T-helper 2 cell treated with Interferon-gamma antibody and Interleukin-4, amounts not matched to agents 5 μg/mL and 100 μg/mL, for 36 hours (primary cell): ENCODE measurements at regions not wholly inside any gene's neighbourhood (a gene's known extent, or its start where the extent isn't known, plus 50 kb on each side); places are given as distances from the start of the nearest gene placed in this dataset.

Experiments used
- DNase-seq: peaks from one replicate; pipeline ENCODE4 v3.0.0; 2021; ENCODE audit warnings: low spot score
- H3K27ac Mint-ChIP-seq: one replicate; pipeline ENCODE4 v1.8.0; 2021; ENCODE audit warnings: mild to moderate bottlenecking, mixed read lengths
- H3K27me3 Mint-ChIP-seq: one replicate; pipeline ENCODE4 v1.8.0; 2021; ENCODE audit warnings: low read depth, mixed read lengths
- H3K36me3 Mint-ChIP-seq: one replicate; pipeline ENCODE4 v1.8.0; 2021; ENCODE audit warnings: low read depth, mixed read lengths
- H3K4me1 Mint-ChIP-seq: one replicate; pipeline ENCODE4 v1.8.0; 2021; ENCODE audit warnings: low read depth, mixed read lengths
- H3K4me3 Mint-ChIP-seq: one replicate; pipeline ENCODE4 v1.8.0; 2022; ENCODE audit warnings: mild to moderate bottlenecking, moderate library complexity, mixed read lengths
- H3K9me3 Mint-ChIP-seq: one replicate; pipeline ENCODE4 v1.8.0; 2021; ENCODE audit warnings: mixed read lengths

- H3K27me3 Mint-ChIP-seq = no peaks in the 10 kb centered on the region
- DNase-seq = no peak
- H3K27ac Mint-ChIP-seq = no peak overlapping the region
- H3K36me3 Mint-ChIP-seq = no peaks in the 10 kb centered on the region
- H3K4me1 Mint-ChIP-seq = peaks cover 4% of the 10 kb centered on the region
- no peak overlapping the region for H3K4me3 Mint-ChIP-seq
- peaks cover 9% of the 10 kb centered on the region for H3K9me3 Mint-ChIP-seq
Measured at GRCh38 chr2:8168022-8168717, 513.7 kb upstream of the ID2 start.

GRCh38 chr2:8168876-8169424 is 512.9 kb upstream of the ID2 start:
- no peak overlapping the region for H3K4me3 Mint-ChIP-seq
- H3K27ac Mint-ChIP-seq = no peak overlapping the region
- no peaks in the 10 kb centered on the region for H3K27me3 Mint-ChIP-seq
- H3K9me3 Mint-ChIP-seq = peaks cover 6% of the 10 kb centered on the region
- H3K36me3 Mint-ChIP-seq = no peaks in the 10 kb centered on the region
- peaks cover 4% of the 10 kb centered on the region for H3K4me1 Mint-ChIP-seq
- DNase-seq = no peak

GRCh38 chr2:8169443-8169842 is 512.4 kb upstream of the ID2 start:
- H3K4me3 Mint-ChIP-seq = no peak overlapping the region
- H3K4me1 Mint-ChIP-seq = peaks cover 4% of the 10 kb centered on the region
- no peak overlapping the region for H3K27ac Mint-ChIP-seq
- no peaks in the 10 kb centered on the region for H3K36me3 Mint-ChIP-seq
- no peaks in the 10 kb centered on the region for H3K27me3 Mint-ChIP-seq
- DNase-seq = no peak
- H3K9me3 Mint-ChIP-seq = peaks cover under 1% of the 10 kb centered on the region

GRCh38 chr2:8170552-8171327 is 511.1 kb upstream of the ID2 start:
- Mint-ChIP-seq H3K4me3 (no peak overlapping the region), H3K36me3 (no peaks in the 10 kb centered on the region), H3K9me3 (no peaks in the 10 kb centered on the region), H3K27me3 (no peaks in the 10 kb centered on the region), H3K27ac (no peak overlapping the region), H3K4me1 (peaks cover 4% of the 10 kb centered on the region)
- no peak for DNase-seq

GRCh38 chr2:8171608-8172007 is 510.2 kb upstream of the ID2 start:
- no peaks in the 10 kb centered on the region for H3K9me3 Mint-ChIP-seq

GRCh38 chr2:8172661-8173060 is 509.2 kb upstream of the ID2 start:
- no peaks in the 10 kb centered on the region for H3K36me3 Mint-ChIP-seq
- H3K4me3 Mint-ChIP-seq = no peak overlapping the region
- H3K27ac Mint-ChIP-seq = no peak overlapping the region
- no peaks in the 10 kb centered on the region for H3K27me3 Mint-ChIP-seq
- no peak for DNase-seq
- peaks cover 4% of the 10 kb centered on the region for H3K4me1 Mint-ChIP-seq
- H3K9me3 Mint-ChIP-seq = no peaks in the 10 kb centered on the region

More at GRCh38 chr2:8171608-8172007, 510.2 kb upstream of the ID2 start:
- Mint-ChIP-seq H3K27ac (no peak overlapping the region), H3K27me3 (no peaks in the 10 kb centered on the region), H3K36me3 (no peaks in the 10 kb centered on the region), H3K4me3 (no peak overlapping the region), H3K4me1 (peaks cover 4% of the 10 kb centered on the region)
- no peak for DNase-seq

GRCh38 chr2:8174641-8175257 is 507.1 kb upstream of the ID2 start:
- Mint-ChIP-seq H3K4me1 (no peaks in the 10 kb centered on the region), H3K27ac (no peak overlapping the region)

GRCh38 chr2:8176887-8177286 is 505.0 kb upstream of the ID2 start:
- H3K27ac Mint-ChIP-seq = no peak overlapping the region
- H3K9me3 Mint-ChIP-seq = no peaks in the 10 kb centered on the region
- DNase-seq = no peak
- no peaks in the 10 kb centered on the region for H3K4me1 Mint-ChIP-seq
- peaks cover 3% of the 10 kb centered on the region for H3K36me3 Mint-ChIP-seq
- peaks cover 4% of the 10 kb centered on the region for H3K27me3 Mint-ChIP-seq
- H3K4me3 Mint-ChIP-seq = no peak overlapping the region

More at GRCh38 chr2:8174641-8175257, 507.1 kb upstream of the ID2 start:
- H3K9me3 Mint-ChIP-seq = no peaks in the 10 kb centered on the region
- H3K36me3 Mint-ChIP-seq = peaks cover 3% of the 10 kb centered on the region
- H3K27me3 Mint-ChIP-seq = peaks cover 4% of the 10 kb centered on the region
- no peak for DNase-seq
- no peak overlapping the region for H3K4me3 Mint-ChIP-seq

- Mint-ChIP-seq H3K27ac (no peak overlapping the region), H3K36me3 (peaks cover 3% of the 10 kb centered on the region), H3K4me3 (no peak overlapping the region), H3K4me1 (no peaks in the 10 kb centered on the region), H3K9me3 (peaks cover under 1% of the 10 kb centered on the region), H3K27me3 (peaks cover 4% of the 10 kb centered on the region)
- DNase-seq = no peak
Measured at GRCh38 chr2:8177566-8177965, 504.3 kb upstream of the ID2 start.

- Mint-ChIP-seq H3K4me3 (no peak overlapping the region), H3K27ac (no peak overlapping the region), H3K36me3 (peaks cover 3% of the 10 kb centered on the region), H3K9me3 (peaks cover 3% of the 10 kb centered on the region), H3K4me1 (peaks cover 2% of the 10 kb centered on the region), H3K27me3 (peaks cover 4% of the 10 kb centered on the region)
- no peak for DNase-seq
Measured at GRCh38 chr2:8178911-8179310, 502.9 kb upstream of the ID2 start.

GRCh38 chr2:8189316-8189715 is 492.5 kb upstream of the ID2 start:
- peaks cover 5% of the 10 kb centered on the region for H3K27me3 Mint-ChIP-seq
- peaks cover 17% of the 10 kb centered on the region for H3K9me3 Mint-ChIP-seq
- H3K4me3 Mint-ChIP-seq = no peak overlapping the region
- H3K36me3 Mint-ChIP-seq = peaks cover 3% of the 10 kb centered on the region
- no peak for DNase-seq
- H3K27ac Mint-ChIP-seq = no peak overlapping the region
- H3K4me1 Mint-ChIP-seq = peaks cover 2% of the 10 kb centered on the region

GRCh38 chr2:8190279-8190678 is 491.6 kb upstream of the ID2 start:
- Mint-ChIP-seq H3K27me3 (peaks cover 5% of the 10 kb centered on the region), H3K4me1 (peaks cover 2% of the 10 kb centered on the region), H3K27ac (no peak overlapping the region), H3K4me3 (no peak overlapping the region), H3K36me3 (peaks cover 1% of the 10 kb centered on the region), H3K9me3 (peaks cover 10% of the 10 kb centered on the region)
- DNase-seq = no peak

- H3K27me3 Mint-ChIP-seq = peaks cover 5% of the 10 kb centered on the region
- H3K27ac Mint-ChIP-seq = no peak overlapping the region
- H3K4me1 Mint-ChIP-seq = peaks cover 2% of the 10 kb centered on the region
- no peaks in the 10 kb centered on the region for H3K36me3 Mint-ChIP-seq
- H3K9me3 Mint-ChIP-seq = no peaks in the 10 kb centered on the region
- no peak overlapping the region for H3K4me3 Mint-ChIP-seq
- DNase-seq = no peak
Measured at GRCh38 chr2:8191427-8191826, 490.4 kb upstream of the ID2 start.

- Mint-ChIP-seq H3K4me1 (peaks cover 2% of the 10 kb centered on the region), H3K9me3 (no peaks in the 10 kb centered on the region), H3K36me3 (no peaks in the 10 kb centered on the region), H3K27ac (no peak overlapping the region), H3K4me3 (no peak overlapping the region), H3K27me3 (peaks cover 5% of the 10 kb centered on the region)
- DNase-seq = no peak
Measured at GRCh38 chr2:8193146-8193545, 488.7 kb upstream of the ID2 start.
